ENCODE measurements at regions not wholly inside any gene's neighbourhood (a gene's known extent, or its start where the extent isn't known, plus 50 kb on each side); places are given as distances from the start of the nearest gene placed in this dataset.

DNA sequence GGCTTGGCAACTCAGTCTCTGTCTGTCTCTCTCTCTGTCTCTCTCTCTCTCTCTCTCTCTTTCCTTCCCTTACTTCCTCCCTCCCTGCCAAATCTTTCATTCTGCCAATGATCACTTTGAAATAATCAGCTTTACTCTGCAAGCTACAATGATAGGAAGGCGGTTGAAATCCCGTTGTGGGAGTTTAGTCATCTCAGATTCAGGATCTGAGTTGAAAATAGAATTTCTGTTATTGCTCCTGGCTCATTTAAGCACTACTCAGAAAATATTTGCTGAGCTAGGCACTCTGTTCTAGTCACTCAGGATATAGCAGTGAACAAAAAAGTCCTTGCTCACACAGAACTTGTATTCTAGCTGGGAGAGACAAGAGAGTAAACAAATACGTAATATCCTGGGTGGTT is 56.3 kb upstream of the DCTD start:
- no peak for DNase-seq (ENCODE audit: low read depth in 2 of 3, low spot score in 1 of 3)

DNA sequence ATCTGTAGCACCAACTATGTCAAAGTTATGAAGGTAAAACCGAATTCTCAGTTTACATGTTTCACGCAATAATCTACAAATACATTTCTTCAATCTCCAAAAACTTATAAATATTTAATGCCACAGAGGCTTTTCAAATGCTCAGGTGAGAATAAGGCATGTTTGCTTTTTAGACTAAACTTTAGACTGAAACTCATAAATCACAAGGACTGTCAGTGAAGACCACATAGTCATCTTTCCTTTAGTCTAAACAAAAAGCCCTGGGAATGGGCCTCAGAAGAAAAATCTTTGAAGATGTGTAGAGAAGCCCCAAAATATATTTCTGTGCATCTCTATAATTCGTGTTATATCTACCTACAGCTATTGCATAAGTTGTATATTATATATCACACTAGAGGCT is 54.5 kb upstream of the DCTD start:
- no peak for DNase-seq (ENCODE audit: low read depth in 2 of 3, low spot score in 1 of 3)

DNA sequence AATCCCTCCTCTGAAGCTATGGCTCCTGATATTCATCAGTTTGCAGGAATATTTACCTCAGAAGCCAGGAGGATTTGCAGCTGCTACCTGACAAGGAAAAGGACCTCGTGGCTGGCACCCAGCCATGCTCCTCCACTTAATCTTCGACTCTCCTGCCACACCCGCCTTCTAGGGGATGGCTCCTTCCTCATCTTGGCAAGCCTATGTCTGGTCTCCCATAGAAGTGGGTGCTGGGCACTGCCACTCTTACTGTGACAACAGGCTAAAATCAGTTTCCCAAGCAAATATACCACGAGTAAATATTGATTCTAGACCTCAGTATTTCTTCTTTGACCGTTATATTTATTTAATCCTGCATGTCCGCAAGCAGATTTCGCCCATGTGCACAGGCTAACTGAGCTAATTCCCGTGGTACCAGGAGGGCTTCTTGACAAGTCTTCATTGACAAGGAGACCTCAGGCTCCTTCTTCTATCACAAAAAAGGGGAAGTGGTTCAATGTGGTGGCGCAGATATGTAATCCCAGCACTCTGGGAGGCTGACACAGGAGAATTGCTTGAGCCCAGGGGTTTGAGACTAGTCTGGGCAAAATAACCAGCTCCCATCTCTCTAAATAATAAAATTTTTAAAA is 52.6 kb upstream of the DCTD start:
- DNase-seq (ENCODE audit: low read depth in 2 of 3, low spot score in 1 of 3), result no peak

DNA sequence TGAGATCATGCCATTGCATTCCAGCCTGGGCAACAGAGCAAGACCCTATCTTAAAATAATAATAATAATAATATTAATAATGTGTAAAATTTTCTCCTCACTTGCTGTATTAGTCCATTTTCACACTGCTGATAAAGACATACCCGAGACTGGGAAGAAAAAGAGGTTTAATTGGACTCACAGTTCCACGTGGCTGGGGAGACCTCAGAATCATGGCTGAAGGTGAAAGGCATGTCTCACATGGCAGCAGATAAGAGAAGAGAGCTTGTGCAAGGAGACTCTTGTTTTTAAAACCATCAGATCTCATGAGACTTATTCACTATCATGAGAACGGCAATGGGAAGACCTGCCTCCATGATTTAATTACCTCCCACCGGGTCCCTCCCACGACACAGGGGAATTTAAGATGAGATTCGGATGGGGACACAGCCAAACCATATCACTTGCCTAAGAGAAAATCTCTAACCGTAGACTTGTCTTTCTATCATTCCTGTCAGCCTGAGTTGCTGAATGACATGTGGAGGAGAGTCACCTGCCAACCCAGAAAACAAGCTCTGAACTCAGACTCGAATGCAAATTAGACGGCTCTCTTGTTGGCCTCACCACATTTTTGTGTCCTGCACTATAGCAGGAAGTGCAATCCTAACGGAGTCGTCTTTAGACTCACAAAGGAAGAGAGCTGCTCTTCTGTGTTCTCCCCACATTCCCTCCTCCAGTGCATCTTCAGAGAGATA is 51.9 kb upstream of the DCTD start:
- DNase-seq (ENCODE audit: low read depth in 2 of 3, low spot score in 1 of 3), result no peak

DNA sequence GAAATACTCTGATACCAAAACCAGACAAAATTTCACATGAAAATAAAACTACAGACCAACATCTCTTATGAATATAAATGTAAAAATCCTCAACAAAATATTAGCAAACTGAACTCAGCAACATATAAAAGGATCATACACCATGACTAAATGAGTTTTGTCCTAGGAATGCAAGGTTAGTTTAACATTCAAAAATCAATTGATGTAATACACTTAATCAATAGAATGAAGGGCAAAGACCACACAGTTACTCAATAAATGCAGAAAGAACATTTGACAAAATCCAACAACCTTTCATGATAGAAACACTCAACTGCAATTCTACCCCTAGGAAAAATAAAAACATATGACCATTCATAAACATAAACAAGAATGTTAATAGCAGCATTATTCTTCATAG is 50.2 kb upstream of the DCTD start:
- DNase-seq (ENCODE audit: low read depth in 2 of 3, low spot score in 1 of 3), result no peak

All from stimulated activated CD4-positive, alpha-beta T cell treated with anti-CD3 and anti-CD28 coated beads, Interleukin-12 subunit alpha, Interleukin-12 subunit beta, amount 100 ng/mL, for 48 hours (primary cell).